Activated CD4-positive, alpha-beta T cell treated with anti-CD3 and anti-CD28 coated beads, Interleukin-2, amount 50 U/mL, for 1 hour (primary cell): ENCODE measurements at regions not wholly inside any gene's neighbourhood (a gene's known extent, or its start where the extent isn't known, plus 50 kb on each side); places are given as distances from the start of the nearest gene placed in this dataset.

Source experiments
- DNase-seq: peaks from one replicate; pipeline ENCODE4 v3.0.0-alpha.2; 2020

DNA sequence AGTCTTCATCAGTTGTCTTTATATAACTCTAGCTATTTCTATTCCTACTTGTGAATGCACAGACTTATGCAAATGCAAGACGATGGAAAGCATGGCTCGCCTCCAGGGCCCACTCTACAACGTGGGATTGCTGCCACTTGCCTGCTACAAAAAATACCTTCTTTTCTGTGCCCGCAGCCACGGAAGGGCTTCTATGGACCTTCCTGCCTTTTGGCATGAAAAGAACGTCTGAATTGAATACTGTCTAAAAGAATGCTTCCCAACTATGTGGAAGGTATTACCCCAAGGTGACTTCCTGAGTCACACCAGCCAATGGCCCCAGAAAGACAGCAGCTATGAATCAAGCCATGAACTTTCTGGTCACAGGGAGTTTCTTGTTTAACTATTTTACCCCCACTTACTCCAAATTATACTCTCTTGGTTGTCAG is 261.2 kb downstream of the HIVEP2 start:
- no peak for DNase-seq

GRCh38 chr6:142684371-142684770 is 260.6 kb downstream of the HIVEP2 start:
- DNase-seq: no peak

- no peak for DNase-seq
These were observed 259.0 kb downstream of the HIVEP2 start for GRCh38 chr6:142685852-142686506.

- DNase-seq: no peak
These were observed 258.5 kb downstream of the HIVEP2 start for GRCh38 chr6:142686507-142686887.

DNA sequence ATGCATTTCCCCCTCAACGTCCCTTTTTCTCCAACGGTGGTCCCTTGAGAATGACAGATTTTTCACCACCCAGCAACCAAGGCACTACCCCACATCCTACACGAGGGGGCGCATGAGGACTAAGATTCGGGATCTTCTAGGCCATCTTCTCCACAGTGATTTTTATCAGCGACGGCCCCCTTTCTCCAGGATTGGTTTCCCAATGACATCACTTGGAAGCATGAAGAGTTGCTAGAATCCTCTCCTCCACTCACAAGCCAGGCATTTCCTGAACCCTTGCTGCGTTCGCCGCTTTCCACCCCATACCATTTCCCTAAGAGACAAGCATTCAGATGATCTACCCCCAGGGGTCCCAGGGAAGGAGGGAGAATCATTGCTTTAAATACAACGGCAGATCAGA is 252.0 kb downstream of the HIVEP2 start:
- DNase-seq: peak; percentile 67

GRCh38 chr6:142693441-142693840 is 251.5 kb downstream of the HIVEP2 start:
- no peak for DNase-seq

DNA sequence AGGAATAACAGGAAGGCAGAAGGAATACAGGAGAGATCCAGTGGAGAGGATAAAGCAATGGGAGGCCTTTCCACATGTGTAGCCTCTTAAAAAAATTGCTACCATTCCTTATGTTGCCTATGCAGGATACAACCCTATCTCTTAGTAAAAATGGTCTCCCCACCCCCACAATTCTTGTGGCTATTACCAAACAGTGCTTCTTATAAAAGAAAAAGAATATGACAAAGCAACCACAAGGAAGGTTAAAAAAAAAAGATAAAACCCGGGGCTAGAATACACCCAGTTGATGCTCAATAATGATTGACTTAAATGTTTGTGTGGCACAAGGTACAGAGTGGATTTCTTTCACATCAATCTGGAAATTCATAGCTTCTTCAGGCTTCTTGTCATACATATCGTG is 250.9 kb downstream of the HIVEP2 start:
- no peak for DNase-seq

DNA sequence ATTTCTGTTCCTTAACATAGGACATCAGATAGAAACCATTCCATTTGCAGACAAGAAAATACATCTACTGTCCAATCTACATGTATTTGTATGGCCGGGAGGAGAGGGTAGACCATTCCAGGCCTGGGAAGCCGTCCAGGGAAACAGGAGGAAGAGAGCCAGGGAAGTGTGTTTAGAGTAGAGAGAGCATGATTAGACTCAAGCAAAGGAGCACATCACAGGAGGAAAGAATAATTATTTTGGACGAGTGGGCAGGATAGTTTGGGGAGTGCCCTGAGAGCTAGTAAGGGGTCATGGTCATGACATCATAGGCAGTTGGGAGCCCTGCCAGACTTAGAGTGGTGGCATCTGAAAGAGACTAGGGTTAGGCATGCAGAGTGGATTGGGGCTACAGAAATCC is 250.0 kb downstream of the HIVEP2 start:
- DNase-seq: no peak

- no peak for DNase-seq
These were observed 248.6 kb downstream of the HIVEP2 start for GRCh38 chr6:142696123-142697000.

- DNase-seq: no peak
These were observed 248.0 kb downstream of the HIVEP2 start for GRCh38 chr6:142697001-142697335.

DNA sequence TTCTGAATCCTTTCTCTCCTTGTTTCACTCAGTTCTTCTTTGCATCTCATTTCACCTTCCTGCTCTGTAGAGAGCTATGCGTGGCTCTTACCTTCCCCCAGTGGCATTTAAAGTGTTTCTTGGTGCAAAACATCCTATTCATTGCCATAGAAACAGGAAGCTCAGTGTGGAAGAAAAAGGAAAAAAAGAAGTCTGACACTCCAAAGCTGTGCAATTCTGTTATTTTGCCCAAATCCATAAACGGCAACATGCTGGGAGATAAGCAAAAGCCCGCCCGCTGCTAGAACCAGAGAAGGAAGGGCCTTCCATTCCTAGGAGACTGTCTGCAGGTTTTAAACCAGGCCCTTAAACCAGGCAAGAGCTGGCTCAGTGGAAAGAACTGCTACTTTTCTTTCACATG is 247.1 kb downstream of the HIVEP2 start:
- DNase-seq: no peak

DNA sequence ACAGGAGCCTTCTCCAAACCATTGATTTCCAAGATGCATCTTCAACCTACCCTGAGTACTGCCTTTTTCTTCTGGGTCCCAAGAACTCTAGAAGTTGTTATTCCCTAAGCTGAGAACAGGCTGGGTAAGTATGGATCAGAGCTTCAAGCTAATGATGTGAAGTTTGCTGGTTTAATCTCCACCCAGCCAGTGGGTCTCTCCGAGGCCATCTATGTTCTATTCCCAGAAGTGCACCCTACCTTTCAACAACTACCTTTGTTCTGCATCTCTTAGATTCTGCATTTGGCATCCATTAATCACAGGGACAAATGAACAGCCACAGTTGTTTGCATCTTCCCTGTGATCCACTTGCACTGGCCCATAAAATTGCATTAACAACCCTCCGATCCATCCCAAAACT is 246.2 kb downstream of the HIVEP2 start:
- DNase-seq: no peak

GRCh38 chr6:142699391-142699790 is 245.6 kb downstream of the HIVEP2 start:
- no peak for DNase-seq

DNA sequence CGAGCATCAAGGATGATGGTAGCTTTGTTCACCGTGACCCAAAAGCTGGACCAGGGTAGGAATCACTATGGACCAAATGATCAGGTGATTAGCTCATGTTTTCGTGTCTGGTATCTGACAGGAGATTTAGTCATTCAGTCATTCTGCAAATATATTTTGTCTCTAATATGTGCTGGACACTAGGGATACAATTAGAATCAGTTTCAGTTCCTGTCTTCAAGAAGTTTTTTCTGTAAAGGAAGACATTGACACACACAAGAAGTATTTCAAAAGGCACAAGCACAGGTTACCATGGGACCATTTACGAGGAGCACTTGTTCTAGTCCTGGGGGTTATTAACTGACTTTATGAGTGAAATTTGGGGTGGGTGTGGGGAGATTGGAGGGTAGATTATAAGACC is 244.9 kb downstream of the HIVEP2 start:
- DNase-seq: no peak

GRCh38 chr6:142700671-142701312 is 244.2 kb downstream of the HIVEP2 start:
- no peak for DNase-seq
